Glutamatergic neuron (in vitro differentiated cells): ENCODE measurements at regions not wholly inside any gene's neighbourhood (a gene's known extent, or its start where the extent isn't known, plus 50 kb on each side); places are given as distances from the start of the nearest gene placed in this dataset.
"Not testable (repeated sequence)": the region's sequence is repeated elsewhere in the genome, so short reads cannot be mapped to it uniquely, and the experiment has no call there.

Experiments used
- DNase-seq: peaks from one replicate; pipeline ENCODE4 v3.0.0; 2022
- H3K27ac Mint-ChIP-seq: one replicate; pipeline ENCODE4 v1.8.0; 2020; ENCODE audit warnings: mild to moderate bottlenecking, mixed read lengths, inconsistent platforms; ENCODE audit not compliant: unreplicated experiment
- H3K27me3 Mint-ChIP-seq: one replicate; pipeline ENCODE4 v1.8.0; 2020; ENCODE audit warnings: mild to moderate bottlenecking, moderate library complexity, mixed read lengths, inconsistent platforms; ENCODE audit not compliant: unreplicated experiment
- H3K36me3 Mint-ChIP-seq: one replicate; pipeline ENCODE4 v1.8.0; 2020; ENCODE audit warnings: mild to moderate bottlenecking, mixed read lengths, inconsistent platforms; ENCODE audit not compliant: unreplicated experiment
- H3K4me1 Mint-ChIP-seq: one replicate; pipeline ENCODE4 v1.8.0; 2020; ENCODE audit warnings: mild to moderate bottlenecking, low read depth, mixed read lengths, inconsistent platforms; ENCODE audit not compliant: unreplicated experiment
- H3K4me3 Mint-ChIP-seq: one replicate; pipeline ENCODE4 v1.8.0; 2020; ENCODE audit warnings: mild to moderate bottlenecking, mixed read lengths, inconsistent platforms; ENCODE audit not compliant: unreplicated experiment
- H3K9me3 Mint-ChIP-seq: one replicate; pipeline ENCODE4 v1.8.0; 2020; ENCODE audit warnings: mild to moderate bottlenecking, moderate library complexity, mixed read lengths, inconsistent platforms; ENCODE audit not compliant: unreplicated experiment
- CTCF ChIP-seq: fragments of 200-600 bp; sonication (generic); IDR thresholded peaks from one replicate; pipeline ENCODE4 v1.5.0; 2021; ENCODE audit not compliant: partially characterized antibody, unreplicated experiment

- TF ChIP-seq CTCF, result no peak
- Mint-ChIP-seq H3K9me3 (no peaks in the 10 kb centered on the region), H3K27ac (no peak overlapping the region), H3K27me3 (peaks cover 2% of the 10 kb centered on the region), H3K4me3 (no peak overlapping the region), H3K4me1 (no peaks in the 10 kb centered on the region), H3K36me3 (no peaks in the 10 kb centered on the region)
- DNase-seq, result no peak
Observed at GRCh38 chr10:62491597-62491996, 117.4 kb downstream of the ZNF365 start.

- Mint-ChIP-seq H3K27me3 (peaks cover 2% of the 10 kb centered on the region), H3K36me3 (no peaks in the 10 kb centered on the region), H3K9me3 (no peaks in the 10 kb centered on the region), H3K4me3 (no peak overlapping the region), H3K27ac (no peak overlapping the region), H3K4me1 (no peaks in the 10 kb centered on the region)
- no peak for DNase-seq
- no peak for TF ChIP-seq CTCF
Observed at GRCh38 chr10:62492012-62492869, 118.1 kb downstream of the ZNF365 start.

GRCh38 chr10:62492870-62493180 is 118.7 kb downstream of the ZNF365 start:
- H3K27ac Mint-ChIP-seq, result no peak overlapping the region
- no peak overlapping the region for H3K4me3 Mint-ChIP-seq
- H3K36me3 Mint-ChIP-seq, result no peaks in the 10 kb centered on the region
- H3K9me3 Mint-ChIP-seq, result no peaks in the 10 kb centered on the region
- H3K27me3 Mint-ChIP-seq, result peaks cover 2% of the 10 kb centered on the region
- TF ChIP-seq CTCF, result no peak
- DNase-seq, result no peak
- H3K4me1 Mint-ChIP-seq, result no peaks in the 10 kb centered on the region

GRCh38 chr10:62496925-62497324 is 122.8 kb downstream of the ZNF365 start:
- Mint-ChIP-seq H3K4me1 (no peaks in the 10 kb centered on the region), H3K27me3 (peaks cover 2% of the 10 kb centered on the region), H3K4me3 (no peak overlapping the region), H3K27ac (no peak overlapping the region), H3K9me3 (no peaks in the 10 kb centered on the region), H3K36me3 (no peaks in the 10 kb centered on the region)
- no peak for TF ChIP-seq CTCF
- no peak for DNase-seq

- H3K36me3 Mint-ChIP-seq, result no peaks in the 10 kb centered on the region
- H3K27me3 Mint-ChIP-seq, result peaks cover 2% of the 10 kb centered on the region
- no peak overlapping the region for H3K27ac Mint-ChIP-seq
- TF ChIP-seq CTCF, result no peak
- DNase-seq, result no peak
- no peaks in the 10 kb centered on the region for H3K9me3 Mint-ChIP-seq
- no peaks in the 10 kb centered on the region for H3K4me1 Mint-ChIP-seq
- H3K4me3 Mint-ChIP-seq, result no peak overlapping the region
Observed at GRCh38 chr10:62498271-62498670, 124.1 kb downstream of the ZNF365 start.

GRCh38 chr10:62500116-62500515 is 125.9 kb downstream of the ZNF365 start:
- H3K27ac Mint-ChIP-seq, H3K36me3 Mint-ChIP-seq, H3K9me3 Mint-ChIP-seq, DNase-seq, H3K4me3 Mint-ChIP-seq, H3K27me3 Mint-ChIP-seq, H3K4me1 Mint-ChIP-seq: not testable (repeated sequence)
